Panc1 (cell line): ENCODE measurements at regions not wholly inside any gene's neighbourhood (a gene's known extent, or its start where the extent isn't known, plus 50 kb on each side); places are given as distances from the start of the nearest gene placed in this dataset.

Experiments used
- ATAC-seq: fragments of 200-7000 bp; cut with Tn5 transposase; 2 replicates; pipeline ENCODE4 v1.9.1; 2020; ENCODE audit warnings: mild to moderate bottlenecking, moderate library complexity
- BruUV-seq: library from RNA; stranded (reverse); fragments of 400-500 nt; replicated peaks from 2 replicates; lab custom pipeline; 2021; lab: Mats Ljungman, UMichigan
- CTCF ChIA-PET: fragments of 300-600 bp; sonication (Branson Sonifier 250); formaldehyde crosslinking; loops from one replicate; lab custom pipeline; 2022; ENCODE audit warnings: antibody characterized with exemption; lab: Charles Lee
- POLR2A ChIA-PET: fragments of 300-600 bp; sonication (Branson Sonifier 250); formaldehyde crosslinking; loops from one replicate; lab custom pipeline; 2022; ENCODE audit warnings: antibody characterized with exemption; lab: Charles Lee
- DNase-seq: peaks from one replicate; pipeline ENCODE4 v3.0.0-alpha.2; 2010; ENCODE audit warnings: low read depth, low spot score
- H3K27ac ChIP-seq: 2 replicates; pipeline ENCODE4 v1.5.1; 2011; ENCODE audit warnings: mild to moderate bottlenecking, low read length, inconsistent platforms
- H3K27me3 ChIP-seq: fragments of 200-500 bp; sonication (Bioruptor generic); 2 replicates; pipeline ENCODE4 v1.6.0; 2014; ENCODE audit warnings: low read length, inconsistent platforms; ENCODE audit not compliant: control insufficient read depth, insufficient read depth
- H3K36me3 ChIP-seq: fragments of 200-500 bp; sonication (Bioruptor generic); 2 replicates; pipeline ENCODE4 v1.5.1; 2014; ENCODE audit warnings: inconsistent platforms, mild to moderate bottlenecking, low read length, moderate library complexity; ENCODE audit not compliant: control insufficient read depth, insufficient read depth
- H3K4me1 ChIP-seq: 2 replicates; pipeline ENCODE4 v1.5.1; 2011; ENCODE audit warnings: inconsistent platforms, mild to moderate bottlenecking, low read length, moderate library complexity; ENCODE audit not compliant: control insufficient read depth, insufficient read depth
- H3K4me3 ChIP-seq, 2 experiments: 2 replicates each; pipeline ENCODE4 v1.5.1; 2011 to 2012; ENCODE audit warnings: low read depth in 2 of 2, low read length in 2 of 2, mild to moderate bottlenecking in 2 of 2, inconsistent platforms in 1 of 2, moderate library complexity in 1 of 2
- H3K9me3 ChIP-seq: fragments of 200-500 bp; sonication (Bioruptor generic); 2 replicates; pipeline ENCODE4 v1.5.1; 2014; ENCODE audit warnings: low read depth, mild to moderate bottlenecking, inconsistent platforms, low read length, moderate library complexity; ENCODE audit not compliant: control insufficient read depth, insufficient read depth
- CTCF ChIP-seq: fragments of 450-650 bp; IDR thresholded peaks from 2 replicates; pipeline ENCODE4 v1.5.1; 2017; ENCODE audit warnings: mild to moderate bottlenecking
- POLR2AphosphoS5 ChIP-seq: IDR thresholded peaks from 2 replicates; pipeline ENCODE4 v1.6.1; 2012; ENCODE audit warnings: mild to moderate bottlenecking, low read depth, low read length, moderate library complexity
- REST ChIP-seq, 2 experiments: IDR thresholded peaks; 2 replicates each; pipeline ENCODE4 v1.6.1; 2011 to 2012; ENCODE audit warnings: low read depth in 2 of 2, control low read depth in 1 of 2, low read length in 1 of 2, mild to moderate bottlenecking in 1 of 2, moderate library complexity in 1 of 2; ENCODE audit not compliant: insufficient read depth in 1 of 2
- SIN3A ChIP-seq: IDR thresholded peaks from 2 replicates; pipeline ENCODE4 v1.6.1; 2012; ENCODE audit warnings: low read depth, mild to moderate bottlenecking, low read length, moderate library complexity, borderline replicate concordance; ENCODE audit not compliant: insufficient read depth
- TCF7L2 ChIP-seq: IDR thresholded peaks from 2 replicates; pipeline ENCODE4 v1.6.1; 2011; ENCODE audit warnings: mild to moderate bottlenecking, low read depth, low read length, inconsistent platforms
- in situ Hi-C: cut with HindIII; loops from 2 replicates; pipeline ENCODE4 v1.10.0; 2016; ENCODE audit warnings: low sequenced_read_pairs, low pct_unique_long_range_greater_than_20kb
- intact Hi-C: fragments of 100-400 bp; cut with micrococcal nuclease; formaldehyde crosslinking; loops from one replicate; pipeline ENCODE4 v1.10.0; 2022; ENCODE audit not compliant: unreplicated experiment

- ChIA-PET CTCF (no interaction called here), POLR2A (no interaction called here)
- no peaks in the 10 kb centered on the region for H3K27me3 ChIP-seq
- BruUV-seq: no TSS peak
- H3K9me3 ChIP-seq: no peaks in the 10 kb centered on the region
- intact Hi-C loops (no loop called here), in situ Hi-C loops (no loop called here)
- H3K4me1 ChIP-seq: no peaks in the 10 kb centered on the region
- H3K4me3 ChIP-seq: no peak overlapping the region
- no peak for TF ChIP-seq POLR2AphosphoS5
- no peak for TF ChIP-seq SIN3A
- no peak for TF ChIP-seq REST (IDR thresholded peaks at IDR 0.05; ENCODE audit: insufficient read depth in 1 of 2, low read depth in 2 of 2, low read length in 1 of 2)
- TF ChIP-seq TCF7L2: no peak
- TF ChIP-seq CTCF: no peak
- no peak for ATAC-seq
- no peak overlapping the region for H3K27ac ChIP-seq
- no peak for DNase-seq
- no peaks in the 10 kb centered on the region for H3K36me3 ChIP-seq
Measured at GRCh38 chr4:36402008-36402758, 120.8 kb downstream of the DTHD1 start.

- DNase-seq: no peak
- TF ChIP-seq SIN3A (no peak), CTCF (no peak), TCF7L2 (no peak), POLR2AphosphoS5 (no peak), REST (IDR thresholded peaks at IDR 0.05; ENCODE audit: insufficient read depth in 1 of 2, low read depth in 2 of 2, low read length in 1 of 2) (no peak)
- Histone ChIP-seq H3K4me1 (no peaks in the 10 kb centered on the region), H3K27ac (no peak overlapping the region), H3K4me3 (no peak overlapping the region), H3K9me3 (no peaks in the 10 kb centered on the region), H3K36me3 (no peaks in the 10 kb centered on the region), H3K27me3 (no peaks in the 10 kb centered on the region)
- in situ Hi-C loops: no loop called here
- ATAC-seq: no peak
- CTCF ChIA-PET: no interaction called here
- POLR2A ChIA-PET: no interaction called here
- intact Hi-C loops: loop anchor here (10.0 kb wide), 1 partner anchor 973 kb away; no protein-coding TSS in a partner anchor
- BruUV-seq: no TSS peak
Measured at GRCh38 chr4:36411338-36411737, 129.9 kb downstream of the DTHD1 start.
